Midbrain (tissue), 1 donor: ENCODE measurements at regions not wholly inside any gene's neighbourhood (a gene's known extent, or its start where the extent isn't known, plus 50 kb on each side); places are given as distances from the start of the nearest gene placed in this dataset.
"Not testable (repeated sequence)": the region's sequence is repeated elsewhere in the genome, so short reads cannot be mapped to it uniquely, and the experiment has no call there.

ENCODE experiments used
- DNase-seq: peaks from one replicate; lab custom pipeline; 2025; lab: John Stamatoyannopoulos, UW

DNA sequence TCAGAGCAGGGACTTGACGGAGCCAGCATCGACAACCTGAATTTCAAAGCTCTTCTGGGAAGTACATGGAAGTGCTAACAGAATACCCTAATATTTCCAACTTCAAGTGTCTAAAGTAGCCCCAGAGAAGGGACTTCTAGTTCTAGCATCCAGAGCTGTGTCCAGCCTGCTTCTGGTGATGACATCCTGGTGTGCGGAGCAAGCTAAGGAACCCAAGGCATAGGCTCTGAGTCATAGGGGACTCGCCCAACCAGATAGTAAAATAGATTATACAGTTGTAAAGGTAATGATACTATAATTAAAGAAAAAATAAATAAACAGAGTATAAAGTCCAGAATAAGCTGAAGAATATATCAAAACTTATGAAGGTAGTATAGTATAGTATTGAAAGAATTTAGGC is 108.1 kb upstream of the SERPINE2 start:
- no peak for DNase-seq

DNA sequence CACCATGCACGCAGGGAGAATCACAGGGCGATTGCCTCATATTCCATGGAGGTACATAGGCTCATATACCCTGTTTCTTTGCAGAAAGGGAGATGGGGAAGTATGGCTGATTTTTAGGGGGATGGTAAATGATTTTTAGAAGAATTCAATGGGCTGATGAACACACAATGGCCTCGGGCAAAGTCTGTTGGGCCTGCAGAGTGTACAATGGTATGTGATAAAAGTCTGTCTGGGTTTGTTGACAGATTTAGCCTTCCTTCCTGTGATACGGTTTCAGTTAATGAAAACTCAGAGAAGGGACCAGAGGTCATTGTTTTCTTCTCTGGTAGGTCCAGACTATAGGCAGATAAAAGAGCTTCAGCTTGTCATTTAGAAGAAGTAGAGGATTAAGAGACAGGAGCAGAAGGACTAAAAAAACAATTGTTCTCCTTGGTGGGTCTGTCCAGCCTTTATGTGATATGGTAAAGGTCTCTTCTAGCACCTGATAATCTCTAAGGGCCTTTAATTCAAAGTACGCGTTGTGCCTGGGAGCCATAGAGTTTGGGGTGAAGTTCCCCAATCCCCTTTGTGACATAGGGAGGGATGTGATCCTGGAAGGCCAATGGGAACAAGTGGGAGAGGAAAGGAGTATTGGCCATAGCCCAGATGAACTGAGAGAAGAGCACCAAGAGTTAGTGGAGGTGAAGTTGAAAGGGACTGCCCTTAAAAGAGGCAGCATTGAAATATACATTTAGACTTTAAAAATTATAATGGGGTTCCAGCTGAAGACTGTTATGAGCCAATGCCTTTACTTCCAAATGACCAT is 107.5 kb upstream of the SERPINE2 start:
- DNase-seq = no peak

DNA sequence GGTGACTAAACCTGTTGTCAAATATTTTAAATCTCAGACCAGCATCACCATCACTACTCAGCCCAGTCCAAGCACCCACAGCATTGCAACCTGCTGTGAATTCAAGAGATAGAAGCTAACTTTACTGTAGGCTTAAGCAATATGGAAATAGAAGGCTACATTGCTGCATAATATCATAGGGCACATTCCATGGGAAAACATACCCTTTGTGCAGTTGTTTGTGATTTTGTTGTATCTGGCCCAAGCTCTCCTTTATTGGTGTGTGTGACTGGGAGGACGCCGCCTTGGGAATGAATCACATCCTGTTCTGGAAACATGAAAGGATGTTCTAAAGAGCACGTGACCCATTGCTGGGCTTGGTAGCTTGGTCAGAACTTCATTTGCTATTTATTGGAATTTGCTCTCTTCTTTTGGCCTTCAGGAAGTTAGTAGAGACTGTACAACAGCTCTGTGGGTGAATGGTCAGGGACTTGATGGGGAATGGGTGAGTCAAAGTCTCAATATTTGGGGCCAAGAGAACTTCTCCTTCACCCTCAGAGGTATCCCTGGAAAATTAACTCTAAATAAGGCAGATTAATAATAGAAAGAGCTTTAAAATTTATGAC is 106.8 kb upstream of the SERPINE2 start:
- DNase-seq = no peak

DNA sequence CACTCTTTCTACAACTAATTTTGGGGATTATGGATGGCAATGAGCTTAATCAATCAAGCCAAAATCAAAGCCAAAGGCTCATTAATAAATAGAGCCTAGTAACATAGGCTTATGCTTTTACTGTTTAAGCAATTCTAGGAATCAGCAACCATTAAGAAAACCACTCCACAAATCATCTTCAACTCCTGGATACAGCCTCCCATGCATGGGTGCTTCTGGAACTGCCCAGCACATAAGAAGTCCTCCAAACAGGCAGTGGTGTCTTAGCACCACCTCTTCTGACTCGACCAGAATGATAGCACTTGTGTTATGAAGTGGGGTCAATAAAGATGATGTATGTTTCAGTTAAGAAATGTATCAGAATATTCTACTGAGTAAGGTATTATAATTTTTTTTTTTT is 104.4 kb upstream of the SERPINE2 start:
- DNase-seq = no peak

DNA sequence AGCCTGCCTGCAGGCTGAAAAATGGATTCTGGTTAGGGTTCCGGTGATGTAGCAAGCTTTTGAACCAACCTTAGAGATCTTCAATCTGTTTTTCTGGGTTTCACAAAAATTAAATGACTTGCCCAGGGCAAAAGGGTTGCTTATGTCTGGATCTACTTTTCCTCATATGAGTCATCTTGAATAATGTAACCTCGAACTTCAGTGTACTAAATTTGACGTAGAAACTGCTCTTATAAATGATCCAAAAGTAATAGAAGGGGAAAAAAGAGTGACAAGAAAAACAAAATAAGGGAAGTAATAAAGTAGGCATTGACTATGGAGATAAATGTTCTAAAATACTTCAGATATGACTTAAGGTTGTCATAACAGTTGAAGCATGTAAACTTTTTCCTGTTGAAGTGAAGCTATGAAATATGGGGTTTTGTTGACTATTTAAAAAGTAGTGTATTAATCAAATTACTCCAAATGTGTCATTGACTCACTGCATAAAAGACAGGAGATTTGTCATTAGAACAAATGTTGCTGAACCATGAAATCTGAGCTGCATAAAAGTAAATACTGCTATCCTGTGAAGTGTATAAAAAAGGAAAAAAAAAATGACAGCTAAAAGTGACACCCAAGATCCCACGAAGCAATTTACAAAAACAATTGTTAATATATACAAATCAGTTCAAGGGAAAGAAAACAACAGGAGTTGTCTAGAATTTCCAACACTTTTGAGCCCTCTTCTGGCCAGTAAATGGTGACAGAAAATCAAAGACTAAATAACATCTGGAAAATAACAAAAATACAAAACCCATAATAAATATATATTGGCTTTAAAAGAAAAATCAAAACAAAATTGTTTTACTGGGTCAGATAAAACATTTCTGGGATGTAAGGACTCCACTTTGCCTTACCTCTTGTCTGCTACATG is 103.6 kb upstream of the SERPINE2 start:
- DNase-seq = no peak

DNA sequence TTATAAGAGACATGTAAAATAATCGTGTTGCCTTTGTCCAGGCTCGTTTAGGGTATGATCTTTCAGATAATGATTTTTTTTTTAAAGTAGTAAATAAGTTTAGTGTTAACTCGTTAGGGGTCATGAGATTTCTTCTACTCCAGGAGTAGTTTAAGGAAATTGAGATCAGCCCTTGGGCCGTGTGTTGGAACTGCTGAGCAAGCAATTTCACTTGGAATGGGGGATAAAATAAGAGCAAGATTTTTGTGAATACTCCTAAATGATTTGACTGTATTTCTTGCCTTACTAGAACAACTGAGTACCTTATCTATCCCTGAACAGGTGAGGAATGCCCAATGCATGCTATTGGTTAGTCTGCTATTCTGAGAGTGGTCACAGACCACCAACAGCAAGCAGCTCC is 102.2 kb upstream of the SERPINE2 start:
- DNase-seq = no peak

DNA sequence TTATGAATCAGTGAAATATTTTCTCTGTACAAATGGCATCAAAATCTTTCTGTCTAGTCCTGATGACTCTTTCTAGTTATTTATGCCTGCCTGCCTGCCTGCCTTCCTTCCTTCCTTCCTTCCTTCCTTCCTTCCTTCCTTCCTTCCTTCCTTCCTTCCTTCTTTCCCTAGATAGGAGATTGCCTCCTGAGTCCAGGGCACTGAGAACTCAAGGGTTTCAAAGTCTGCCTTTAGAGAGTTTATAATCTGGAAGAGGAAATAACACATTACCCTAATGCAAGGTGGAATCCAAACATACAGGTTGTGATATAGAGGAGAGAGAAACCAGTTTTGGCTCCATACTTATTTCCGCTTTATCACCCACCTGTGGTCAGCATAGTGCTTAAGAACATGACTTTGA is 98.1 kb upstream of the SERPINE2 start:
- DNase-seq = no peak

DNA sequence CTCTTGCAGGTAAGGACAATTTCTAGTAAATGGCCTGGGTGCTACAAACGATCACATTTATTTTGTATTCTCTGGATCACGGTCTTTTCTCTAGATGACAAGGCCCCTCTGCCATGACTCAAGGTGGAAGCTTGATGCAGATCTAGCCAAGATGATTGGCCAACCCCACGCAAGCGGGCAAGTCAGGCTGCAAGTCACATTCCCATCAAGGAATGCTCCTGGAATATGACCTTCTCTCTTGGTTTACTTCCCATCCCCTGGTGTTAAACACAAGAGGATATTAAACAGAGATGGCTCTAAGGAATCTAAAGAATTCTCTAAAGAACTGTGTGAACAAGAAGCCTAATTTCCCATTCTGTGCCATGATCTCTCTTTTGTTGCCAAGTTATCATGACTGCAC is 97.3 kb upstream of the SERPINE2 start:
- no peak for DNase-seq

DNA sequence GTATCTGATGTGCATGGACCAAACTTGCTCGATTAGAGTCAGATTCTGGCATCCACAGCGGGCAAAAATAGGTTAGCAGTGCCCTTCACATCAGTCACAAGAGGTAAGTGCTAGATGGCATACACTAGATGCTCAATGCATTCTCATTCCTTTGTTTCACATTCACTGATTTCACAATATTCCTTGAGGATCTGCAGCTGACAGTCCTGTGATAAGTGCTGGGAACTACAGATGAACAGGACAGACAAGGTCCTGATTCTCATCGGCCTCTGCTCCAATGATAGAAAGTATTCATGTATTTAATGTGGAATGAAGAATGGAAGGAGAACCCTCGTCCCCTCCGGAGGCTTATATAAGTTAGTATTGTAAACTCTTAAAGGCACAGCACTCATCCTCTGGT is 96.8 kb upstream of the SERPINE2 start:
- no peak for DNase-seq

DNA sequence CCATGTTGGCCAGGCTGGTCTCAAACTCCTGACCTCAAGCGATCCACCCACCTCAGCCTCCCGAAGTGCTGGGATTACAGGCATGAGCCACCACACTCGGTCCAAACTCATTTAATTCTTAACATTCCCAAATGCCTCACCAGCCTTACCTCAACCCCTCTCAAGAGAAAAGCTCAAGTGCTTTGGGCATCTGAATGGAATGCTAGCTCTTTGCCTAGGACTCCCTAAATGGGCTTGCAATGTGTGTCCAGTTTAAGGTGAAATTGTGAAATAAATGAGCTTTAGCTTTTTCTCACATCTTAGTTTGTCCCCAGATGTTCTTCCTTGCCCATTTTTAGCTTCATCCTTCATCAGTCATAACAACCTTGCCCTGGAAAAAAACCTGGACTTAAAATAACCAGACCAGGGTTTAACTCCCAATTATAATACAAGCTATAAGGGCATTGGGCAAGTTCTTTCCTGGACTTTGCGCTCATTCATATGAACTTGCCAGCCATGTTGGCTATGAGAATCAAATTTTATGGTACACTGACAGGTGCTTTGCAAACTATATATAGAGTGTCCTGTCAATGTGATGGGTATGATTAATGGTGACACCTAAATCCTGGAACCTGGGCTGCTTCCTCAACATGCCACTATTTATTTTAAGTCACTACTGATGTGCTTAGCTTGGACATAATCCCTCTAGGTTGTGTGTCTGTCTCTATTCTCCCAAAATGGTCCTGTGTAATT is 95.1 kb upstream of the SERPINE2 start:
- no peak for DNase-seq

DNA sequence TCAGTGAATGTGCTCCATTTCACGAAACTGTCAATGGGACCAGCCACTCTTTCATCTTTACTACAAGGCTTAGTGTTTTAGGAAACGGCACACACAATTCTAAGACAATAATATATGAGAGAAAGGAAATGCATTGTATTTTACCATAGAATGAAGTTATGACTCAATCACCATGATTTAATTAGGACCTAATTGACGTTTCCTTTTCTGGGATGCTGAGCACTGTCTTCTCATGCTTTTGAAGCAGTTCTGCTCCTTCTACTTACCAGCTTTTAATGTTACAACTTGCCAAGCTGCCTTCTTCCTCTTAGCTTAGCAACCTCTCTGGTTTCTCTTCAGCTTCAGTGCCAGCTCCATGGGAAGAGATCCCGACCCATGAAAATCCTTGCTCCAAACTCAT is 94.3 kb upstream of the SERPINE2 start:
- no peak for DNase-seq

DNA sequence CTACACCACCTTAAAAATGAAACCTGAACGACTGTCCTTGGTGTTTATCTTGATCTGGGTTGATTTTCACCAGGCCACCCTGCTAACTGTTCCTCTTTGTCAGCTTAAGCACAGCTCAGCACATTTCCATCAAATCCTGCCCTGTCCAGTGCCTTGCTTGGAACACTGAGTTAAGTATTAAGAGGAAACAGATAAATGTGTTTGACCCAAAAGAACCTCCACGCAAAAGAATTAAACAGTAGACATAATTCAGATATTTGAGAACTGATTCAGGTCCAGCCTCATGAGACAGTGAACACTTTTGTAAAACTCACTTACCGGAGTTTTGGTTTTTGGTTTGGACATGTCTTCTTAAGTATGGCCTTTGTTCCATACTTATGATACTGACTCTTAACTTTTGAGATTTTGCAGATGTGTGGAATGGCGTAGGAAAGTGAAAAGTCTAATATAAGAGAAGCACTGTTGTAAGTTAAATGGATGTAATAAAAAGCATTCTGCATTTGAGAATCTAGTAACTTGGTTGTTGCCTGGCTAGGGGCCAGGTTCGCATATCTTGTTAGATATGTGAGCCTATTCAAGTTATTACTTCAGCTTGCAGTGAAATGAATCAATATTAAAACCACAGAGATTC is 88.9 kb upstream of the SERPINE2 start:
- no peak for DNase-seq

DNA sequence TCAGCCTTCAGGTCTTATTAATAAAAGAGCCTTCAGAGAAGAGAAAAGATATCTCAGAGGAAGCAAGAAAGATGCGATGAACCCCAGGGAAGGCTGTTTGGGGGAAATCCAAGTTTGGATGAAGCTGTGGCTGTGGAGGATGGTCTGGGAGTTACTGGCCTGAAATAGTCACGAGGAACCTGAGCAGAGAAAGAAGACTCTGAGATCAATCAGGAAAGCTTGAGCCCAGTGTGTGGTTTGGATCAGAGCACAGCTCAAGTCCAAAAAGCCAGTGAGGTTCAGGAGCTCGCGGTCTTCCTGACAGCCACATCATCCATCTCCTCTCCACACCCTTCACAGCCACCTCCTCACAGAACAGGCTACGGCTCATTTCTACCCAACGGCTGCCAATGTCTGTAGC is 87.4 kb upstream of the SERPINE2 start:
- DNase-seq = no peak

DNA sequence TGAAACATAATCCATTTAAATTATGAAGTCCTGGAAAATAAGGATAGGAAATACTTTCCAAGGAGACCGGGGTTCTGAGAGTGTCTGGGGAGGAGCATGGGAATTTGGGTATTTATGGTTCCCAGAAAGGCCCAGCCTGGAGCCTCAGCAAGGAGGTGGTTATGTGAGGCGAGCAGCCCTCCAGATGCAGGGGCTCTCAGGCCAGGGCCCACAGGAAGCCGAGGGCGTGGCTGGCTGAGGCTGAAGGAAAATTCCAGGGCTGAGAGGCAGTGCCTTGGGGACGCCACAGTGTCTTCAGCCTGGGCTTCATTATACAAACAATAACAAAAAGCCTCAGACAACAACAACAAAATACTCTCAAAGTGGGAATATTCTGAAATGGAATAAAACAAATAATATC is 86.9 kb upstream of the SERPINE2 start:
- no peak for DNase-seq

DNA sequence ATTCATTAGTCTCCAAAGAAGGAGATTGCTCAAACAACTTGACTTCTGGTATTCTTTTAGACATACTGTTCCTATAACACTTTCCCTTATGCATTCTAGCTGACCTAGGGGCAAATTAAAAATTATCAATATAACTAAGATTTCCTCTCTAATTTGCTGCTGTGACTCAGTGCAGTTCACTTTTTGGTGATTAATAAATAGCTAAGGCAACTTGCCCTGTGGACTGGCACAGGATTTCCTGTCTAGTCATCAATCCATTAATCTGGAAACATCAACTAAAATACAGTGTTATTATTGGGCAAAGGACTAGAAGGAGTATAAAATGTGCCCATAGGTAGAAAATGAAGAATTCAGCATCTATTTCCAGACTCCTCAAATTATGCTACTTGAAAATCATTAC is 83.5 kb upstream of the SERPINE2 start:
- no peak for DNase-seq

DNA sequence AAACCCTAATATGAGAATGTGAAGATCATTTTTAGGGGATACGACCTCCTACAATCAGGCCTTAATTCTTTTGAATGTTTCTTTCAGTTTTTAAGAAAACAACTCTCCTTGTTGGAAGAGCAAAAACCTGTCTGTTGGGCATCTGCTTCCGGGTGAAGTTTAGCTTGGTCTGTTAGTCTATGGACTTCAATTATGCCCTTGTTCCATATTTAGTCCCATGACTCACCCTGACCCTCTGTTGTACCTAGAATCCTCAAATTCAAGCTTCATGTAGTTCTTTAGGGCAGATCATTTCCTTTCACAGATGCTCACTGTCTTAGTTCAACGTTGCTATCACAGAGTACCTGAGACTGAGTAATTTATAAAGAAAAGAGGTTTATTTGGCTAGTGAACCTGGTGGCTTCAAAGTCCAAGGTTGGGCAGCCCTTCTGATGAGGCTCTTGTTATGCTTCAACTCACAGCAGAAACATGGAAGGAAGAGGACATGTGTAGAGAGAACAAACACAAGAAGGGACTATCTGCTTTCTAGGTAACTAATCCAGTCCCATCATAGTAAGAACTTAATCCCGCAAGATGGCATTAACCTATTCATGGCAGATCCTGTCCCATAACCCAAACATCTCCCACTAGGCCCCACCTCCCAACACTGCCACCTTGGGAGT is 82.5 kb upstream of the SERPINE2 start:
- DNase-seq = no peak

DNA sequence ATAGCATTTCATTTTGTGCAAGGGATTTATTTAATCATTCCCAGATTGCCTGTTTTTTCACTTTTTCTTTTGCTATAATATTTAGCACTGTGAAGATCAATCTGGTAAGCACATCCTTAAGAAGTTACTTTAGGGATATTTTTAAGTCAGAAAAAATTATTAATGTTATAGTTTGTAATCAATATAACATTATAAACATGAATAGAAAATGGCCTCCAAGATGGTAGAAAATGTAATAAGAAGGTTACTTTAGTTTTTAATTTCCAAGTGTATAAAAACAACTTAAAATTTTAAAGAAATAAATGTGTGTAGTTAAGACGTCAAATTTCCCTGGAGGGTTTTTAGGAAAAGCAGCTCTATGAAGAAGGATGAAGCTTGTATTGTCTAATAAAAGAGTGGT is 81.9 kb upstream of the SERPINE2 start:
- DNase-seq = no peak

DNA sequence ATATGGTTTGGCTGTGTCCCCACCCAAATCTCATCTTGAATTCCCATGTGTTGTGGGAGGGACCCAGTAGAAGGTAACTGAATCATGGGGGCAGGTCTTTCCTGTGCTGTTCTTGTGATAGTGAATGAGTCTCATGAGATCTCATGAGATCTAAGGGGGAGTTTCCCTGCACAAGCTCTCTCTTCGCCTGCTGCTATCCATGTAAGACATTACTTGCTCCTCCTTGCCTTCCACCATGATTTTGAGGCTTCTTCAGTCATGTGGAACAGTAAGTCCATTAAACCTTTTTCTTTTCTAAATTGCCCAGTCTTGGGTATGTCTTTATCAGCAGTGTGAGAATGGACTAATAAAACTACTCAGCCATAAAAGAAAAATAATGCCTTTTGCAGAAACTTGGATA is 80.8 kb upstream of the SERPINE2 start:
- DNase-seq = not testable (repeated sequence)

DNA sequence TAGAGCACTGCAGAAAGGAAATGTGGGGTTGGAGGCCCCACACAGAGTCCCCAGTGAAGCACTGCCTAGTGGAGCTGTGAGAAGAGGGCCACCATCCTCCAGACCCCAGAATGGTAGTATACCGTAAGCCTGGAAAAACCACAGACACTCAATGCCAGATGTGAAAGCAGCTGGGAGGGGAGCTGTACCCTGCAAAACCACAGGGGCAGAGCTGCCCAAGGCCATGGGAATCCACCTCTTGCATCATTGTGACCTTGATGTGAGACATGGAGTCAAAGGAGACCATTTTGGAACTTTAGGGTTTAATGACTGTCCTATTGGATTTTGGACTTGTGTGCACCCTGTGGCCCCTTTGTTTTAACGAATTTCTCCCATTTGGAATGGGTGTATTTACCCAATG is 75.3 kb upstream of the SERPINE2 start:
- no peak for DNase-seq

DNA sequence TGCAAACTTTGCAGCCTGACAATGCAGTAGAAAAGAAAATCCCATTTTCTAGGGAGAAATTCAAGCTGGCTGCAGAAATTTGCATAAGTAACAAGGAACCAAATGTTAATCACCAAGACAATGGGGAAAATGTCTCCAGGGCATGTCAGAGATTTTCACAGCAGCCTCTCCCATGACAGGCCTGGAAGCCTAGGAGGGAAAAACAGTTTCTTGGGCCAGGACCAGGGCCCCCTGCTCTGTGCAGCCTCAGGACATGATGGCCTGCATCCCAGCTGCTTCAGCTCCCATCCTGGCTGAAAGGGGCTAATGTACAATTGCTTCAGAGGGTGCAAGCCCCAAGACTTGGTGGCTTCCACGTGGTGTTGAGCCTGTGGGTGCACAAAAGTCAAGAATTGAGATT is 74.8 kb upstream of the SERPINE2 start:
- not testable (repeated sequence) for DNase-seq

DNA sequence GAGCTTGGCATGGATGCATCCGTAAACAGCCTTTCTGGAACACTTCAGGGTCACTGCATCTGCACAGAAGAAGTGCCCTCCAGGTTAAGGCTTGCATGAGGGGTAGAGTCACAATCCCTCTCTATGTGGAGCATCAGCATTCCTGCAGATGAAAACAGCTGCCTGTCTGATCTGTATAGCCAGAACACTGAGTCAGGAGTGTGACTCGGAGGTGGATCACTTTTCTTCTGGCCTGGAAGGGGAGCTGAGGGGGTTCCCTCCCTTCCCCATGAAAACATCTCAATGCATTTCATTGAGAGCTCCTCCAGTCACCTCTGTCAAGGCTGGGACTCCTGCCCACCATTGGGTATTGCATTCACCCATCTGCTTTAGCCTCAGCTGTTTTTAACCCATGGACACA is 72.5 kb upstream of the SERPINE2 start:
- no peak for DNase-seq
